Esophagus squamous epithelium (tissue), 5 donors: ENCODE measurements at regions not wholly inside any gene's neighbourhood (a gene's known extent, or its start where the extent isn't known, plus 50 kb on each side); places are given as distances from the start of the nearest gene placed in this dataset.

Experiments
- DNase-seq: peaks from one replicate; lab custom pipeline; 2025; lab: John Stamatoyannopoulos, UW
- H3K27ac ChIP-seq, 4 donors: fragments of 200-600 bp; sonication (generic); one replicate each; pipeline ENCODE4 v1.5.1; 2016 to 2019; ENCODE audit warnings: mild to moderate bottlenecking in 1 of 4
- H3K27me3 ChIP-seq, 4 donors: fragments of 200-600 bp; sonication (generic); 1 replicate in 3 of 4; 2 replicates in 1 of 4; pipeline versions ENCODE4 v1.5.1 to v1.6.0; 2017 to 2021; ENCODE audit warnings: antibody characterized with exemption in 1 of 4
- H3K36me3 ChIP-seq, 3 donors: fragments of 200-600 bp; sonication (generic); one replicate each; pipeline ENCODE4 v1.5.1; 2016 to 2019
- H3K4me1 ChIP-seq, 3 donors: fragments of 200-600 bp; sonication (generic); one replicate each; pipeline ENCODE4 v1.5.1; 2017 to 2019
- H3K4me3 ChIP-seq, 4 donors: fragments of 200-600 bp; sonication (generic); 1 replicate in 3 of 4; 2 replicates in 1 of 4; pipeline ENCODE4 v1.5.1; 2016 to 2019; ENCODE audit warnings: mild to moderate bottlenecking in 2 of 4, moderate library complexity in 1 of 4
- H3K9me3 ChIP-seq, 3 donors: fragments of 200-600 bp; sonication (generic); one replicate each; pipeline ENCODE4 v1.5.1; 2016 to 2019
- POLR2A ChIP-seq, 4 donors: fragments of 450-650 bp; IDR thresholded peaks; one replicate each; pipeline ENCODE4 v1.6.1; 2017; ENCODE audit warnings: antibody characterized with exemption in 4 of 4, mild to moderate bottlenecking in 4 of 4, moderate library complexity in 3 of 4
- WGBS, 2 donors: methylation state at CpG; one replicate each; pipeline ENCODE4 v1.1.5; 2018; 5-methylcytosine and 5-hydroxymethylcytosine counted together
- intact Hi-C: fragments of 100-400 bp; cut with DNase I; formaldehyde crosslinking; loops from one replicate; pipeline ENCODE4 v1.15.0; 2022
- TF ChIP-seq, protein P1 (sequence below), 6 experiments: fragments of 450-650 bp in 4 of 6; fragments of 200-600 bp in 2 of 6; sonication (generic) in 2 of 6; IDR thresholded peaks; one replicate each; pipeline ENCODE4 v1.5.1; 2016 to 2019; ENCODE audit warnings: antibody characterized with exemption in 6 of 6, mild to moderate bottlenecking in 4 of 6, moderate library complexity in 4 of 6
- donor health status: DM: yes; HTN: yes; CAD: no.

- DNase-seq = no peak
- no peaks in the 10 kb centered on the region for H3K9me3 ChIP-seq
- intact Hi-C loops = no loop called here
- no peak overlapping the region for H3K27ac ChIP-seq
- H3K27me3 ChIP-seq = no peaks in the 10 kb centered on the region
- H3K36me3 ChIP-seq = no peaks in the 10 kb centered on the region
- H3K4me3 ChIP-seq = no peak overlapping the region
- WGBS, 2 donors = 2 to 3% methylated on average over 1 of the region's 1 CpG
- TF ChIP-seq, protein P1, sequence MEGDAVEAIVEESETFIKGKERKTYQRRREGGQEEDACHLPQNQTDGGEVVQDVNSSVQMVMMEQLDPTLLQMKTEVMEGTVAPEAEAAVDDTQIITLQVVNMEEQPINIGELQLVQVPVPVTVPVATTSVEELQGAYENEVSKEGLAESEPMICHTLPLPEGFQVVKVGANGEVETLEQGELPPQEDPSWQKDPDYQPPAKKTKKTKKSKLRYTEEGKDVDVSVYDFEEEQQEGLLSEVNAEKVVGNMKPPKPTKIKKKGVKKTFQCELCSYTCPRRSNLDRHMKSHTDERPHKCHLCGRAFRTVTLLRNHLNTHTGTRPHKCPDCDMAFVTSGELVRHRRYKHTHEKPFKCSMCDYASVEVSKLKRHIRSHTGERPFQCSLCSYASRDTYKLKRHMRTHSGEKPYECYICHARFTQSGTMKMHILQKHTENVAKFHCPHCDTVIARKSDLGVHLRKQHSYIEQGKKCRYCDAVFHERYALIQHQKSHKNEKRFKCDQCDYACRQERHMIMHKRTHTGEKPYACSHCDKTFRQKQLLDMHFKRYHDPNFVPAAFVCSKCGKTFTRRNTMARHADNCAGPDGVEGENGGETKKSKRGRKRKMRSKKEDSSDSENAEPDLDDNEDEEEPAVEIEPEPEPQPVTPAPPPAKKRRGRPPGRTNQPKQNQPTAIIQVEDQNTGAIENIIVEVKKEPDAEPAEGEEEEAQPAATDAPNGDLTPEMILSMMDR (IDR thresholded peaks at IDR 0.05) = no peak
- TF ChIP-seq POLR2A (IDR thresholded peaks at IDR 0.05) = no peak
- peaks cover 0 to 8% (median 0%) of the 10 kb centered on the region in 3 donors for H3K4me1 ChIP-seq
Observed at GRCh38 chr9:79809931-79810330, 238.2 kb downstream of the TLE4 start.

- no peak for TF ChIP-seq POLR2A (IDR thresholded peaks at IDR 0.05)
- TF ChIP-seq, protein P1 (IDR thresholded peaks at IDR 0.05) = no peak
- no peaks in the 10 kb centered on the region for H3K9me3 ChIP-seq
- H3K4me3 ChIP-seq = no peak overlapping the region
- WGBS, 2 donors = 68 to 83% methylated on average over 2 of the region's 2 CpGs
- H3K4me1 ChIP-seq = peaks cover 0 to 8% (median 0%) of the 10 kb centered on the region in 3 donors
- H3K27me3 ChIP-seq = no peaks in the 10 kb centered on the region
- H3K27ac ChIP-seq = no peak overlapping the region
- no peak for DNase-seq
- intact Hi-C loops = no loop called here
- H3K36me3 ChIP-seq = no peaks in the 10 kb centered on the region
Observed at GRCh38 chr9:79809316-79809876, 237.6 kb downstream of the TLE4 start.

GRCh38 chr9:79807971-79808370, 236.2 kb downstream of the TLE4 start:
- no peak for DNase-seq
- intact Hi-C loops = no loop called here
- WGBS, 2 donors = 54 to 56% methylated on average over 2 of the region's 2 CpGs
- Histone ChIP-seq H3K4me3 (no peak overlapping the region), H3K9me3 (no peaks in the 10 kb centered on the region), H3K36me3 (no peaks in the 10 kb centered on the region), H3K27me3 (no peaks in the 10 kb centered on the region), H3K4me1 (peaks cover 0 to 12% (median 0%) of the 10 kb centered on the region in 3 donors), H3K27ac (no peak overlapping the region)
- no peak for TF ChIP-seq POLR2A (IDR thresholded peaks at IDR 0.05)
- TF ChIP-seq, protein P1 (IDR thresholded peaks at IDR 0.05) = no peak

DNA sequence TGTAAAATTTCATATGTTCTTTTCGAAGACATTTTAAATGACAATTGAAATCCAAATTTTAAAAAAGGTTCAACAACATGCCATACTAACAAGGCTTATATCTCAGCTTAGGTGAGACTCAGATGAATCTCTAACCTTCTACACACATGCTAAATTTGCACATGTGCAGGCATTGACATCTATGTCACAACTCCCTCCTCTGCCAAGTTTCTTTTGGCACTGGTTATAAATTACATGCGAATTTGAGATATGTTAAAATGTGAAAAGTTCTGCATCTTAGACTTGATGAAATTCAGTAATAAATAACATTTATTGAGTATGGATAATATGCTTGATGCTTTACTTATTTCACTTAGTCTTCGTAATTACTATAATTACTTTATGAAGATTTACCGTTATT, 234.3 kb downstream of the TLE4 start:
- Histone ChIP-seq H3K9me3 (no peaks in the 10 kb centered on the region), H3K4me1 (peaks cover 0 to 19% (median 0%) of the 10 kb centered on the region in 3 donors), H3K27ac (no peak overlapping the region), H3K4me3 (no peak overlapping the region), H3K27me3 (no peaks in the 10 kb centered on the region), H3K36me3 (no peaks in the 10 kb centered on the region)
- TF ChIP-seq, protein P1 (IDR thresholded peaks at IDR 0.05) = no peak
- TF ChIP-seq POLR2A (IDR thresholded peaks at IDR 0.05) = no peak
- intact Hi-C loops = no loop called here
- DNase-seq = no peak
- WGBS, 2 donors = 78 to 84% methylated on average over 4 of the region's 4 CpGs

- no peaks in the 10 kb centered on the region for H3K36me3 ChIP-seq
- TF ChIP-seq POLR2A (IDR thresholded peaks at IDR 0.05) = no peak
- TF ChIP-seq, protein P1 (IDR thresholded peaks at IDR 0.05) = no peak
- WGBS, 2 donors = 71 to 82% methylated on average over 3 of the region's 3 CpGs
Observed at GRCh38 chr9:79801459-79801858, 229.7 kb downstream of the TLE4 start.

More at GRCh38 chr9:79801459-79801858, 229.7 kb downstream of the TLE4 start:
- Histone ChIP-seq H3K4me3 (no peak overlapping the region), H3K27me3 (no peaks in the 10 kb centered on the region), H3K9me3 (no peaks in the 10 kb centered on the region), H3K27ac (no peak overlapping the region), H3K4me1 (peaks cover 0 to 39% (median 6%) of the 10 kb centered on the region in 3 donors)
- no peak for DNase-seq
- intact Hi-C loops = no loop called here
